ENCODE measurements at regions not wholly inside any gene's neighbourhood (a gene's known extent, or its start where the extent isn't known, plus 50 kb on each side); places are given as distances from the start of the nearest gene placed in this dataset.

- TF ChIP-seq NRF1 (IDR thresholded peaks at IDR 0.05; ENCODE audit: low read depth, low read length): no peak
Observed at GRCh38 chr22:25447067-25447685, 117.3 kb upstream of the GRK3 start (continued).

All from H1 (cell line).